Subcutaneous abdominal adipose tissue (tissue), 5 donors: ENCODE measurements at regions not wholly inside any gene's neighbourhood (a gene's known extent, or its start where the extent isn't known, plus 50 kb on each side); places are given as distances from the start of the nearest gene placed in this dataset.
"Not testable (repeated sequence)": the region's sequence is repeated elsewhere in the genome, so short reads cannot be mapped to it uniquely, and the experiment has no call there.

Experiments used
- H3K27ac ChIP-seq: one replicate; pipeline ENCODE4 v1.7.0; 2013; ENCODE audit warnings: low read depth, mild to moderate bottlenecking, inconsistent platforms, low read length, moderate library complexity
- H3K27me3 ChIP-seq, 5 donors: one replicate each; pipeline ENCODE4 v1.7.0; 2013; ENCODE audit warnings: low read length in 5 of 5, inconsistent platforms in 1 of 5; ENCODE audit not compliant: control insufficient read depth in 5 of 5, insufficient read depth in 4 of 5
- H3K36me3 ChIP-seq, 5 donors: one replicate each; pipeline ENCODE4 v1.7.0; 2013; ENCODE audit warnings: low read length in 5 of 5; ENCODE audit not compliant: control insufficient read depth in 5 of 5, insufficient read depth in 5 of 5
- H3K4me1 ChIP-seq, 5 donors: one replicate each; pipeline ENCODE4 v1.7.0; 2013; ENCODE audit warnings: low read length in 5 of 5, mild to moderate bottlenecking in 3 of 5, moderate library complexity in 1 of 5; ENCODE audit not compliant: control insufficient read depth in 5 of 5, insufficient read depth in 5 of 5
- H3K4me3 ChIP-seq, 5 donors: one replicate each; pipeline ENCODE4 v1.7.0; 2013; ENCODE audit warnings: low read length in 5 of 5, low read depth in 1 of 5
- H3K9ac ChIP-seq, 5 donors: one replicate each; pipeline ENCODE4 v1.7.0; 2013; ENCODE audit warnings: low read length in 5 of 5, mild to moderate bottlenecking in 4 of 5, moderate library complexity in 3 of 5
- H3K9me3 ChIP-seq, 5 donors: one replicate each; pipeline ENCODE4 v1.7.0; 2013; ENCODE audit warnings: low read length in 5 of 5; ENCODE audit not compliant: control insufficient read depth in 5 of 5
- donor health status: healthy.
- donor health status: healthy.
- donor health status: healthy.
- donor health status: healthy.
- donor health status: healthy.

DNA sequence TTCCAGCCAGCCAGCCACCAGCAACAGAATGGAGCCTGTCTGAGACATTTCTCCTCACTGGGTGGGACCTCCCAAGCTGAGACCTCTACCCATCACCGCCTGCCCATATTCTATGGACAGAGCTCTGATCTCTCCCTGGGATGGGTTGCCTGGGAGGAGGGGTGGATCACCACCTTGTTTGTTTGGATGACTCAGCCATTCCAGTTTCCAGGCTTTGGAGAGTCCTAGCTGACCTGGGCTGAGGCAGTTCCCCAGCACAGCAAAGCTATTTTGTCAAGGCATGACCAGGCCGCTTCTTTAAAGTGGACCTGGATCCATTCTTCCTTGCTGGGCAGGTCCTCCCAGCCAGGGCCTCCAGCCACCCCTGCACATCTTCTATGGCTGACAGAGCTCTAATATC lies 982.3 kb downstream of the DNAJB9 start:
- H3K4me1 ChIP-seq: no peaks in the 10 kb centered on the region

DNA sequence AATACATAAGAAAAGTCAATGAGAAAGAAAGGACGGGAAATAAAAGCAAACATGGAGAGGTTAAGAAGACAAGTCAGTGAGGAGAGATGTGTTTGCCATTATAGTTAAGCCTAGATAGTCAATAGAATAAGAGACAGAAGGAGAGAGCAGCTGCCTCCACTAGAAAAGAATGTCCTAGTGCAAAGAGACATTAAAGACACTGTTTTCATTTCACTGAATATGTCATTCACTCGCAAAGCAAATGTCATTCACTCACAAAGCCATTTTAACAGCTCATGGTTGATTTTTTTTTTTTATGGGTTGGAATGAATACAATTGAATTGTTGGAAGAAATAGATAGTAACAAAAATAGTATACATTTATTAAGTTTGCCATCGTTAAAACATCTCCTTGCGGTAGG lies 1007.6 kb downstream of the DNAJB9 start:
- H3K9me3 ChIP-seq: no peaks in the 10 kb centered on the region
- H3K27ac ChIP-seq: no peak overlapping the region
- H3K36me3 ChIP-seq: no peaks in the 10 kb centered on the region
- no peak overlapping the region for H3K9ac ChIP-seq
- H3K4me1 ChIP-seq: no peaks in the 10 kb centered on the region
- no peaks in the 10 kb centered on the region for H3K27me3 ChIP-seq
- no peak overlapping the region for H3K4me3 ChIP-seq

More for the DNA sequence above, 982.3 kb downstream of the DNAJB9 start:
- peaks cover 0 to 12% (median 0%) of the 10 kb centered on the region in 5 donors for H3K9me3 ChIP-seq
- H3K27ac ChIP-seq: no peak overlapping the region
- no peak overlapping the region for H3K9ac ChIP-seq
- H3K4me3 ChIP-seq: no peak overlapping the region
- H3K36me3 ChIP-seq: no peaks in the 10 kb centered on the region
- H3K27me3 ChIP-seq: no peaks in the 10 kb centered on the region

DNA sequence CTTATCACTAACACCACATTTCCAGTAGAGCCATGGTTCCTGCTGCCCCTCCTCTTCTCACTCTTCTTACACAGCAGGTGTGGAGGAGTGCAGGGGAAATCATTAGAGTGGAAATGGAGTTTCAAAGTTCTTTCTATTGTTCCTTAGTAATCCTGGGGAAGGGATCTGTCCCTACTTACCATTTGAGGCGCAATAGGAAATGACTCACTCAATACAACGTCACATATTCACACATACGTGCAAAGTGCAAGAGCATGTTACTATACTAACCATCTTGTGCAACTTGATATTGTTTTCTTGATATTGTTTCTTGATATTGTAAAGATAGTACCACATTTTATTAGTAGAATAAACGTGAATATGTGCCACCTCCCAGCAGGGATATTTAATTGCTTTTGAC lies 1010.2 kb downstream of the DNAJB9 start:
- Histone ChIP-seq H3K4me3 (no peak overlapping the region), H3K27ac (no peak overlapping the region), H3K4me1 (no peaks in the 10 kb centered on the region), H3K9ac (no peak overlapping the region), H3K27me3 (no peaks in the 10 kb centered on the region), H3K36me3 (no peaks in the 10 kb centered on the region), H3K9me3 (peaks cover 0 to 7% (median under 1%) of the 10 kb centered on the region in 5 donors)

DNA sequence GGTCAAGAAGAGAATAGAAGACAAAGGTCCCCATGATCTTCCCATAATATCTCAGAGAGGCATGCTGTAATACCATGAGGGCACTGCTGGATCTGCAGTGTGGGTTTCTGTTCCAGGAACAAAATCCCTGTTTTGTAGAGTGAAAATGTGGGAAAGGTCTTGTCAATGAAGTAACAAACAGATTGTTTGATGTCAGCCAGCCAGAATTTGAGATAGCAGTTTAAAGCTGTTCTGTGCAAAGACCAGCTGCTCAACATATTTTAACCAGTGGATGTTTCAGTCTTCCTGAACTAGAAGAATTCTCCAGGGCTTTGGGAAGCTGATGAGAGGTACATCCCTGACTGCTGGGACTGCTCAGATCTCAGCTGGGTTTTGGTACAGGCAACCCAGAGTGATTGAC lies 1012.5 kb downstream of the DNAJB9 start:
- Histone ChIP-seq H3K27me3 (no peaks in the 10 kb centered on the region), H3K4me3 (no peak overlapping the region), H3K36me3 (no peaks in the 10 kb centered on the region), H3K27ac (no peak overlapping the region), H3K4me1 (no peaks in the 10 kb centered on the region), H3K9ac (no peak overlapping the region), H3K9me3 (peaks cover 0 to 7% (median 6%) of the 10 kb centered on the region in 5 donors)

DNA sequence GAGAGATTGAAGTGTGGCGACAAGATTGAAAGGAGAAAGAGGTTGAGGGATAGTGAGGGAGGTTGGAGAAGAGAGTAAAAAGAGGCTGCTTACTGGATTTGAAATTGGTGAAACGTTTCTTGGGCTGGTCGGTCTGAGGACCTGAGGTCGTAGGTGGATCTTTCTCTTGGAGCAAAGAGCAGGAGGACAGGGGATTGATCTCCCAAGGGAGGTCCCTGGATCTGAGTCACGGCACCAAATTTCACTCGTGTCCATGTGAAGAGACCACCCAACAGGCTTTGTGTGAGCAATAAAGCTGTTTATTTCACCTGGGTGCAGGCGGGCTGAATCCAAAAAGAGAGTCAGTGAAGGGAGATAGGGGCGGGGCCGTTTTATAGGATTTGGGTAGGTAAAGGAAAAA lies 1027.3 kb downstream of the DNAJB9 start:
- not testable (repeated sequence) for H3K4me1 ChIP-seq, H3K36me3 ChIP-seq, H3K27me3 ChIP-seq, H3K9ac ChIP-seq, H3K4me3 ChIP-seq, H3K9me3 ChIP-seq, H3K27ac ChIP-seq

DNA sequence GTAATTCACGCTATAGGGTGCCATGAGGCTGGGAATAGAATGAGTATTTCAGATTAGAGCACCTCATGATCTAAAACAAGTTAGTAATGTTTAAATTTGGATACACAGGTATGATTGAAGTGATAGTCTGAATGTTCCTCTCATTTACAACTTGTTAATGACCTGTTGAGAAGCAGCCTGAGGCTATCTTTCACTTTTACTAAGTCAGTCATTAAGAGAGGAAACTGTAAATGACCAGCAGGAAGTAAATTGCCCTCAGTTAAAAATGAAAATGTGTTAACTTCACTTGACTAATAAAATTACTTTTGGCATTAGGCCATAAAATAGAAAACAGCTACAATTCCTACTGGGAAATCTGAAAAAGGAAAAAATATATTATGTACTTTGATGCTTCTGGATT lies 1042.0 kb downstream of the DNAJB9 start:
- Histone ChIP-seq H3K27me3 (no peaks in the 10 kb centered on the region), H3K9me3 (peaks cover 0 to 2% (median 0%) of the 10 kb centered on the region in 5 donors), H3K27ac (no peak overlapping the region), H3K9ac (no peak overlapping the region), H3K4me1 (no peaks in the 10 kb centered on the region), H3K4me3 (no peak overlapping the region), H3K36me3 (no peaks in the 10 kb centered on the region)

DNA sequence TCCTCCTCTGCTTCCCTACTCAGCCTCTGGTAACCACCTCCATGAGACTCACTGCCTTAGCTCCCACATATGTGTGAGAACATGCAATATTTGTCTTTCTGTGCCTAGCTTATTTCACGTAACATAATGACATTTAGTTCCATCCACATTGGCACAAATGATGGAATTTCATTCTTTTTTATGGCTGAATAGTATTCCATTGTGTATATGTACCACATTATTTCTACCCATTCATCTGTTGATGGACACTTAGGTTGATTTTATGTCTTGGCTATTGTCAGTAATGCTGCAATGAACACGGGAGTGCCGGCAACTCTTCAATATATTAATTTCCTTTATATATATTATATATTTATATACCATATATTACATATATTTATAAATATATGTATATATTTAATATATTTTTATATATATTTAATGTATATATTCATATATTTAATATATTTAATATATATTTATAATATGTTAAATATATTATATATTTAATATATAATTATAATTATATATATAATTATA lies 1046.9 kb downstream of the DNAJB9 start:
- H3K27ac ChIP-seq: no peak overlapping the region
- H3K9me3 ChIP-seq: peaks cover 0 to 2% (median 0%) of the 10 kb centered on the region in 5 donors
- no peak overlapping the region for H3K9ac ChIP-seq
- H3K27me3 ChIP-seq: no peaks in the 10 kb centered on the region
- H3K36me3 ChIP-seq: no peaks in the 10 kb centered on the region
- no peaks in the 10 kb centered on the region for H3K4me1 ChIP-seq
- no peak overlapping the region for H3K4me3 ChIP-seq

DNA sequence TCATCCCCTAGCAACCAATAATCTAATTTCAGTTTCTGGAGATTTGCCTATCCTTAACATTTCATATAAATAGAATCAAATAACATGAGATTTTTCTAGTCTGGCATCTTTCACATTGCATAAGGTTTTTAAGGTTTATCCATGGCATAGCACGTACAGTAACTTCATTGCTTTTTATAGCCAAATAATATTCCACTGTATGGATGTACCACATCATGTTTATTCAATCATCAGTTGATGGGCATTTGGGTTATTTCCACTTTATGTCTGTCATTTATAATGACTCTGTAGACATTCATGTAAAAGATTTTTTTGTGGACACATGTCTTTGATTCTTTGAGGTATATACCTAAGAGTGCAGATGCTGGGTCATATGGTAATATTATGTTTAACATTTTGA lies 1052.6 kb downstream of the DNAJB9 start:
- Histone ChIP-seq H3K27me3 (no peaks in the 10 kb centered on the region), H3K9me3 (no peaks in the 10 kb centered on the region), H3K4me3 (no peak overlapping the region), H3K27ac (no peak overlapping the region), H3K9ac (no peak overlapping the region), H3K36me3 (no peaks in the 10 kb centered on the region), H3K4me1 (no peaks in the 10 kb centered on the region)

DNA sequence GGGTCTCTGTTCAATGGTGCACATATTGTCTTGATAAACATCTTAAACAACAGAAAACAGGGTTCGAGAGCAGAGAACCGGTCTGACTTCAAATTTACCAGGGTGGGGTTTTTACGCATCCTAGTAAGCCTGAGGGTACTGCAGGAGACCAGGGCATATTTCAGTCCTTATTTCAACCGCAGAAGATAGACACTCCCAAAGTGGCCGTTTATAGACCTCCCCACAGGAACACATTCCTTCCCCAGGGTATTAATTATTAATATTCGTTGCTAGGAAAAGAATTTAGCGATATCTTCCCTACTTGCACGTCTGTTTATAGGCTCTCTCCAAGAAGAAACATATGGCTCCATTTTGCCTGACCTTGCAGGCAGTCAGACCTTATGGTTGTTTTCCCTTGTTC lies 1063.2 kb downstream of the DNAJB9 start:
- H3K4me1 ChIP-seq, H3K4me3 ChIP-seq, H3K9me3 ChIP-seq, H3K27me3 ChIP-seq, H3K36me3 ChIP-seq, H3K9ac ChIP-seq, H3K27ac ChIP-seq: not testable (repeated sequence)

DNA sequence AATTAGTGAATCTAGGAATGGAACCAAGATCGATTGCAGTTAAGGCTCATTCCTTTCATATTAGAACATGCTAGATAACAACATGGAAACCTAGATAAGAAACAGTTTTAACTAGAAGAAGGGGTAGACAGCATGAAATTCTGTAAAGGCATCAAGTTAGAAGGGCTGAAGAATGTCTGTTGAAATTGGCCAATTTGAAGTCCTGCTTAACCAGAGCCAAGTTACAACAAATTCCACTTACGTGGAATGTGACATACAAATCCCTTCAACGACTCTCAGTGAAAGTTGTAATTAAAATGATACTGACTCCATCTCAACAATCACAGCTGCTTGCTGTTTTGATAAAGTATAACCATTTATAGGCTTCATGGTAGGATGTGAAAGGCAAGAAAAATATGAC lies 1065.7 kb downstream of the DNAJB9 start:
- H3K27me3 ChIP-seq: no peaks in the 10 kb centered on the region
- H3K4me3 ChIP-seq: no peak overlapping the region
- no peak overlapping the region for H3K27ac ChIP-seq
- no peaks in the 10 kb centered on the region for H3K4me1 ChIP-seq
- peaks cover 0 to 8% (median 4%) of the 10 kb centered on the region in 5 donors for H3K9me3 ChIP-seq
- no peak overlapping the region for H3K9ac ChIP-seq
- no peaks in the 10 kb centered on the region for H3K36me3 ChIP-seq
